HFFc6 (cell line): ENCODE measurements at regions not wholly inside any gene's neighbourhood (a gene's known extent, or its start where the extent isn't known, plus 50 kb on each side); places are given as distances from the start of the nearest gene placed in this dataset.
"Not testable (repeated sequence)": the region's sequence is repeated elsewhere in the genome, so short reads cannot be mapped to it uniquely, and the experiment has no call there.

Experiments used
- DNase-seq: peaks from one replicate; pipeline ENCODE4 v3.0.0-alpha.2; 2018
- H3K27ac Mint-ChIP-seq: 2 replicates; pipeline ENCODE4 v1.8.0; 2020; ENCODE audit warnings: mild to moderate bottlenecking, mixed read lengths
- H3K27me3 Mint-ChIP-seq: 2 replicates; pipeline ENCODE4 v1.8.0; 2021; ENCODE audit warnings: mild to moderate bottlenecking, moderate library complexity, mixed read lengths; ENCODE audit not compliant: insufficient read depth
- H3K36me3 Mint-ChIP-seq: 2 replicates; pipeline ENCODE4 v1.8.0; 2021; ENCODE audit warnings: low read depth, mixed read lengths
- H3K4me1 Mint-ChIP-seq: 2 replicates; pipeline ENCODE4 v1.8.0; 2020; ENCODE audit warnings: low read depth, mixed read lengths
- H3K4me3 Mint-ChIP-seq: 2 replicates; pipeline ENCODE4 v1.8.0; 2020; ENCODE audit warnings: mild to moderate bottlenecking, moderate library complexity, mixed read lengths
- H3K9me3 Mint-ChIP-seq: 2 replicates; pipeline ENCODE4 v1.8.0; 2020; ENCODE audit warnings: mild to moderate bottlenecking, mixed read lengths
- TF ChIP-seq, protein P1 (sequence below): fragments of 200-600 bp; sonication (generic); IDR thresholded peaks from 2 replicates; pipeline ENCODE4 v1.5.0; 2021; ENCODE audit warnings: antibody characterized with exemption, mild to moderate bottlenecking

GRCh38 chr1:148392505-148392904 lies 90.6 kb downstream of the PPIAL4G start:
- not testable (repeated sequence) for H3K4me3 Mint-ChIP-seq, DNase-seq, H3K36me3 Mint-ChIP-seq, H3K9me3 Mint-ChIP-seq, H3K27ac Mint-ChIP-seq
- peaks cover 17% of the 10 kb centered on the region; the same call in 1 of the 2 replicates for H3K27me3 Mint-ChIP-seq
- peaks cover 11% of the 10 kb centered on the region for H3K4me1 Mint-ChIP-seq

DNA sequence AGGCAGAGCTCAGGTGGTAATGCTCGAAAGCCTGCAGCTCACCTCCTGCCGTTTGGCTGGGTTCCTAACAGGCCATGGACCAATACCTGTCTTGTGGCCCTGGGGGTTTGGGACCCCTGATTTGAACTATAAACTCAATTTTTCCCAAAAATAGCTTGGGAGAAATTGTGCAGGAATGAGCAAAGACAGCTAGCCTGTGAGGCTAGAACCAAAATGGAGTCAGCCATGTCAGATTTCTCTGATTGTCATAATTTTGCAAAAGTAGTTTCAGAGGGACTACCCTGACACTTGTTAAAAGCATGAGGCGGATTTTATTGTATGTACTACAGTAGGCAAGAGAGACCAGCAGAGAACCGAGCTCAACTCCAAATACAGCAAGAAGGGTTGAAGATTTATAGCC lies 91.8 kb downstream of the PPIAL4G start:
- Mint-ChIP-seq H3K4me1 (peaks cover 11% of the 10 kb centered on the region), H3K27me3 (peaks cover 21% of the 10 kb centered on the region)
- H3K9me3 Mint-ChIP-seq, DNase-seq, H3K36me3 Mint-ChIP-seq, H3K27ac Mint-ChIP-seq, H3K4me3 Mint-ChIP-seq: not testable (repeated sequence)

DNA sequence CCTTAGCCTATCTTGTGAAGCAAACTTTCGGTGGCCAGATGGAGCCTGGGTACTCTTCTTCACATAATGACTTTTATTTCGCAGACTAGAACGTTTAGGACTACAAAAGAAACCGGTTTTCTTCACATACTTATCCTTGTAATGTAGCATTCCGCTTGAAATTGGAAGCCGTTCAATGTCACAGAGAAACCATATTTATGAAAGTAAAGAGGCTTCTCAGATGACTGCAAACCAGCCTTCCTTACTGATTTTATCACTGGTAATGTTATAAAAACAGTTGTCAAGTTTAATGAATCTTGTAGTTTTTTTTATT lies 94.1 kb downstream of the PPIAL4G start:
- Mint-ChIP-seq H3K27me3 (peaks cover 24% of the 10 kb centered on the region), H3K4me3 (peak overlapping the region; percentile 83), H3K27ac (peak overlapping the region; percentile 76; the same call in 1 of the 2 replicates), H3K4me1 (peaks cover 11% of the 10 kb centered on the region), H3K9me3 (no peaks in the 10 kb centered on the region), H3K36me3 (no peaks in the 10 kb centered on the region)
- DNase-seq: no peak
- TF ChIP-seq, protein P1, sequence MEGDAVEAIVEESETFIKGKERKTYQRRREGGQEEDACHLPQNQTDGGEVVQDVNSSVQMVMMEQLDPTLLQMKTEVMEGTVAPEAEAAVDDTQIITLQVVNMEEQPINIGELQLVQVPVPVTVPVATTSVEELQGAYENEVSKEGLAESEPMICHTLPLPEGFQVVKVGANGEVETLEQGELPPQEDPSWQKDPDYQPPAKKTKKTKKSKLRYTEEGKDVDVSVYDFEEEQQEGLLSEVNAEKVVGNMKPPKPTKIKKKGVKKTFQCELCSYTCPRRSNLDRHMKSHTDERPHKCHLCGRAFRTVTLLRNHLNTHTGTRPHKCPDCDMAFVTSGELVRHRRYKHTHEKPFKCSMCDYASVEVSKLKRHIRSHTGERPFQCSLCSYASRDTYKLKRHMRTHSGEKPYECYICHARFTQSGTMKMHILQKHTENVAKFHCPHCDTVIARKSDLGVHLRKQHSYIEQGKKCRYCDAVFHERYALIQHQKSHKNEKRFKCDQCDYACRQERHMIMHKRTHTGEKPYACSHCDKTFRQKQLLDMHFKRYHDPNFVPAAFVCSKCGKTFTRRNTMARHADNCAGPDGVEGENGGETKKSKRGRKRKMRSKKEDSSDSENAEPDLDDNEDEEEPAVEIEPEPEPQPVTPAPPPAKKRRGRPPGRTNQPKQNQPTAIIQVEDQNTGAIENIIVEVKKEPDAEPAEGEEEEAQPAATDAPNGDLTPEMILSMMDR: no peak

- DNase-seq: peak; percentile 63
- Mint-ChIP-seq H3K4me3 (peak overlapping the region; percentile 83), H3K36me3 (no peaks in the 10 kb centered on the region), H3K27me3 (peaks cover 27% of the 10 kb centered on the region), H3K9me3 (no peaks in the 10 kb centered on the region), H3K4me1 (peaks cover 11% of the 10 kb centered on the region), H3K27ac (peak overlapping the region; percentile 76)
- TF ChIP-seq, protein P1: no peak
Measured at GRCh38 chr1:148388260-148389026, 94.7 kb downstream of the PPIAL4G start.

GRCh38 chr1:148387949-148388259 lies 95.2 kb downstream of the PPIAL4G start:
- H3K4me1 Mint-ChIP-seq: peaks cover 11% of the 10 kb centered on the region

DNA sequence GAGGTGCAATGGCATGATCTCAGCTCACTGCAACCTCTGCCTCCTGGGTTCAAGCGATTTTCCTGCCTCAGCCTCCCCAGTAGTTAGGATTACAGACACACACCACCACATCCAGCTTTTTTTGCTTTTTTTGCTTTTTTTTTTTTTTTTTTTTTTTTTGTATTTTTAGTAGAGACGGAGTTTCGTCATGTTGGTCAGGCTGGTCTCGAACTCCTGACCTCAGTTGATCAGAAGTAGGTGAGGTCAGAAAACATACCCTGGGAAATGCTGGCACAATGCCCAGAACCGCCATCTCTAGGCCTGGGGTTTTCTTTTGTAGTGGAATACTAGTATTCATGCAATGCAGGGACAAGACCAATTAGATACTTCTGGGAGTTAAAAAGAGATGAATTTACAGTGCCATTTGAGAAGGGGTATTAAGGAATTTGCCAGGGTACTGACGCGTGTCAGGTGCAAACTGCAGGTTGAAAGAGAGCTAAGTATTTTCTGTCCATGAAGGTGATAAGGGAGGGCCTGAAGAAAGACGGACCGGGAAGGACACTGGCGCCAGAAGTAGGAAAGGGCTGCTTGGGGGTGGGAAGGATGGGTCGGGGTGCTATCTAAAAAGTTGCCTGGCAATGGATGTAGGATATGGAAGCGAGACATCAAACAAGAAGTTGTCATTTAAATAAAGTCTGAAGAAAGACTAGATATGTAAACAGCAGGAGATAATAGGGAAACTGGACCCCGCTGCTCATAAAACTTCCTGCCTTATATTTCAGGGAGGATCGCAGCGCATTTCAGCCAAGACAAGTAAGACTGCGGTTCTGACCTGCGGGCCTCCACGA lies 95.8 kb downstream of the PPIAL4G start:
- H3K4me1 Mint-ChIP-seq: peaks cover 11% of the 10 kb centered on the region
- not testable (repeated sequence) for H3K9me3 Mint-ChIP-seq, DNase-seq, H3K4me3 Mint-ChIP-seq, H3K27ac Mint-ChIP-seq, H3K36me3 Mint-ChIP-seq
- H3K27me3 Mint-ChIP-seq: peaks cover 29% of the 10 kb centered on the region

More at GRCh38 chr1:148387949-148388259, 95.2 kb downstream of the PPIAL4G start:
- DNase-seq, H3K27ac Mint-ChIP-seq, H3K9me3 Mint-ChIP-seq, H3K36me3 Mint-ChIP-seq: not testable (repeated sequence)
- H3K27me3 Mint-ChIP-seq: peaks cover 27% of the 10 kb centered on the region
- peak overlapping the region; percentile 83 for H3K4me3 Mint-ChIP-seq

GRCh38 chr1:148386617-148387016 lies 96.5 kb downstream of the PPIAL4G start:
- TF ChIP-seq, protein P1: no peak
- peaks cover 11% of the 10 kb centered on the region for H3K4me1 Mint-ChIP-seq
- H3K4me3 Mint-ChIP-seq: no peak overlapping the region

GRCh38 chr1:148386031-148386398 lies 97.1 kb downstream of the PPIAL4G start:
- not testable (repeated sequence) for DNase-seq, H3K27ac Mint-ChIP-seq, H3K36me3 Mint-ChIP-seq, H3K4me3 Mint-ChIP-seq, H3K9me3 Mint-ChIP-seq
- Mint-ChIP-seq H3K27me3 (peaks cover 36% of the 10 kb centered on the region), H3K4me1 (peaks cover 11% of the 10 kb centered on the region)

More at GRCh38 chr1:148386617-148387016, 96.5 kb downstream of the PPIAL4G start:
- Mint-ChIP-seq H3K9me3 (no peaks in the 10 kb centered on the region), H3K27me3 (peaks cover 32% of the 10 kb centered on the region), H3K36me3 (no peaks in the 10 kb centered on the region), H3K27ac (no peak overlapping the region)
- no peak for DNase-seq
